ENCODE measurements at regions not wholly inside any gene's neighbourhood (a gene's known extent, or its start where the extent isn't known, plus 50 kb on each side); places are given as distances from the start of the nearest gene placed in this dataset.

GRCh38 chr15:56844471-56844870 is 74.0 kb upstream of the TCF12 start:
- POLR2A ChIA-PET, result no interaction called here
- CTCF ChIA-PET, result interaction anchor here (0.6 to 0.8 kb wide), 2 partner anchors 23 to 178 kb away, joined by 3 read pairs; no protein-coding TSS in a partner anchor
- no peak for DNase-seq (ENCODE audit: low read depth)
- H3K36me3 ChIP-seq (ENCODE audit: control insufficient read depth, insufficient read depth, low read length), result no peaks in the 10 kb centered on the region
- no peak overlapping the region for H3K4me3 ChIP-seq (ENCODE audit: low read depth, low read length)
- TF ChIP-seq CTCF (IDR thresholded peaks at IDR 0.05; ENCODE audit: insufficient read depth, low read depth, low read length), result no peak
- H3K27me3 ChIP-seq (ENCODE audit: control insufficient read depth, insufficient read depth, low read length), result no peaks in the 10 kb centered on the region

- Histone ChIP-seq H3K4me3 (ENCODE audit: low read depth, low read length) (no peak overlapping the region), H3K27me3 (ENCODE audit: control insufficient read depth, insufficient read depth, low read length) (no peaks in the 10 kb centered on the region), H3K36me3 (ENCODE audit: control insufficient read depth, insufficient read depth, low read length) (no peaks in the 10 kb centered on the region)
- DNase-seq (ENCODE audit: low read depth), result no peak
- TF ChIP-seq CTCF (IDR thresholded peaks at IDR 0.05; ENCODE audit: insufficient read depth, low read depth, low read length), result no peak
- ChIA-PET POLR2A (no interaction called here), CTCF (interaction anchor here (1.1 kb wide), 1 partner anchor 467 kb away, joined by 3 read pairs; no protein-coding TSS in a partner anchor)
Observed at GRCh38 chr15:56839641-56840040, 78.8 kb upstream of the TCF12 start.

DNA sequence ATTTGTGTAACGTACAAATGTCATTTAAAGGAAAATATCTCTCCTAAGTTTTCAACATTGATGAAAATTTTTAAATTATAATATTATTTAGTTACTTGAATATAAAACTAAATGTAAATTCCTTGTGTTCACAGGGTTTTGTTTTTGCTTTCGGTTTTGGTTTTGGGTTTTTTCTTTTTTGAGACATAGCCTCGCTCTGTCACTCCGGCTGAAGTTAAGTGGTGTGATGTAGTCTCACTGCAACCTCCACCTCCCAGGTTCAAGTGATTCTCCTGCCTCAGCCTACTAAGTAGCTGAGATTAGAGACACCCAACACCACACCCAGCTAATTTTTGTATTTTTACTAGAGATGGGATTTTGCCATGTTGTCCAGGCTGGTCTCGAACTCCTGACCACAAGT is 79.3 kb upstream of the TCF12 start:
- ChIA-PET POLR2A (no interaction called here), CTCF (no interaction called here)
- H3K4me3 ChIP-seq (ENCODE audit: low read depth, low read length), result no peak overlapping the region
- DNase-seq (ENCODE audit: low read depth), result no peak
- H3K27me3 ChIP-seq (ENCODE audit: control insufficient read depth, insufficient read depth, low read length), result no peaks in the 10 kb centered on the region
- H3K36me3 ChIP-seq (ENCODE audit: control insufficient read depth, insufficient read depth, low read length), result no peaks in the 10 kb centered on the region
- TF ChIP-seq CTCF (IDR thresholded peaks at IDR 0.05; ENCODE audit: insufficient read depth, low read depth, low read length), result no peak

GRCh38 chr15:56838085-56838484 is 80.4 kb upstream of the TCF12 start:
- Histone ChIP-seq H3K36me3 (ENCODE audit: control insufficient read depth, insufficient read depth, low read length) (no peaks in the 10 kb centered on the region), H3K27me3 (ENCODE audit: control insufficient read depth, insufficient read depth, low read length) (no peaks in the 10 kb centered on the region), H3K4me3 (ENCODE audit: low read depth, low read length) (no peak overlapping the region)
- no peak for DNase-seq (ENCODE audit: low read depth)
- ChIA-PET POLR2A (no interaction called here), CTCF (interaction anchor here (0.8 to 1.2 kb wide), 2 partner anchors 32 to 375 kb away, joined by 3 to 4 read pairs; no protein-coding TSS in a partner anchor)
- TF ChIP-seq CTCF (IDR thresholded peaks at IDR 0.05; ENCODE audit: insufficient read depth, low read depth, low read length), result no peak

GRCh38 chr15:56837273-56837672 is 81.2 kb upstream of the TCF12 start:
- Histone ChIP-seq H3K27me3 (ENCODE audit: control insufficient read depth, insufficient read depth, low read length) (no peaks in the 10 kb centered on the region), H3K36me3 (ENCODE audit: control insufficient read depth, insufficient read depth, low read length) (no peaks in the 10 kb centered on the region), H3K4me3 (ENCODE audit: low read depth, low read length) (no peak overlapping the region)
- no peak for DNase-seq (ENCODE audit: low read depth)
- POLR2A ChIA-PET, result no interaction called here
- CTCF ChIA-PET, result interaction anchor here (0.6 to 1.6 kb wide), 4 partner anchors 14 to 376 kb away, joined by 3 to 6 read pairs (median 4); no protein-coding TSS in a partner anchor
- no peak for TF ChIP-seq CTCF (IDR thresholded peaks at IDR 0.05; ENCODE audit: insufficient read depth, low read depth, low read length)

Measured in BJ (cell line).